ENCODE measurements at regions not wholly inside any gene's neighbourhood (a gene's known extent, or its start where the extent isn't known, plus 50 kb on each side); places are given as distances from the start of the nearest gene placed in this dataset.

- WGBS, 2 donors: 78 to 84% methylated on average over 3 of the region's 3 CpGs
- no peaks in the 10 kb centered on the region for H3K36me3 ChIP-seq
- no peak overlapping the region for H3K4me3 ChIP-seq
- DNase-seq (no peak), ATAC-seq (no peak)
- no peaks in the 10 kb centered on the region for H3K9me3 ChIP-seq
- H3K4me1 ChIP-seq: no peaks in the 10 kb centered on the region
- H3K27me3 ChIP-seq: no peaks in the 10 kb centered on the region
- TF ChIP-seq CTCF (IDR thresholded peaks at IDR 0.05): no peak
- no peak overlapping the region for H3K27ac ChIP-seq
- intact Hi-C loops (cut with DNase I): no loop called here
Observed at GRCh38 chr6:54771968-54772367, 74.6 kb upstream of the FAM83B start.

- H3K36me3 ChIP-seq: no peaks in the 10 kb centered on the region
- ATAC-seq (no peak), DNase-seq (no peak)
- no peaks in the 10 kb centered on the region for H3K27me3 ChIP-seq
- no peak overlapping the region for H3K27ac ChIP-seq
- H3K4me1 ChIP-seq: no peaks in the 10 kb centered on the region
- intact Hi-C loops (cut with DNase I): no loop called here
- H3K9me3 ChIP-seq: no peaks in the 10 kb centered on the region
- WGBS, 2 donors: 76 to 78% methylated on average over 2 of the region's 2 CpGs
- TF ChIP-seq CTCF (IDR thresholded peaks at IDR 0.05): no peak
- H3K4me3 ChIP-seq: no peak overlapping the region
Observed at GRCh38 chr6:54772610-54773009, 74.0 kb upstream of the FAM83B start.

GRCh38 chr6:54775576-54775975 lies 71.0 kb upstream of the FAM83B start:
- WGBS, 2 donors: 59 to 60% methylated on average over 1 of the region's 1 CpG
- TF ChIP-seq CTCF (IDR thresholded peaks at IDR 0.05): no peak

GRCh38 chr6:54776891-54777290 lies 69.7 kb upstream of the FAM83B start:
- ATAC-seq (no peak), DNase-seq (no peak)
- WGBS, 2 donors: 92 to 98% methylated on average over 1 of the region's 1 CpG
- Histone ChIP-seq H3K27me3 (no peaks in the 10 kb centered on the region), H3K27ac (no peak overlapping the region), H3K36me3 (no peaks in the 10 kb centered on the region), H3K4me1 (no peaks in the 10 kb centered on the region), H3K9me3 (peaks cover 0 to 3% (median 0%) of the 10 kb centered on the region in 11 donors), H3K4me3 (no peak overlapping the region)
- TF ChIP-seq CTCF (IDR thresholded peaks at IDR 0.05): no peak
- intact Hi-C loops (cut with DNase I): no loop called here

More at GRCh38 chr6:54775576-54775975, 71.0 kb upstream of the FAM83B start:
- no peak for DNase-seq
- intact Hi-C loops (cut with DNase I): no loop called here
- Histone ChIP-seq H3K36me3 (no peaks in the 10 kb centered on the region), H3K4me3 (no peak overlapping the region), H3K9me3 (peaks cover 0 to 3% (median 0%) of the 10 kb centered on the region in 11 donors), H3K4me1 (no peaks in the 10 kb centered on the region), H3K27ac (no peak overlapping the region), H3K27me3 (no peaks in the 10 kb centered on the region)
- ATAC-seq: no peak

GRCh38 chr6:54778731-54779130 lies 67.8 kb upstream of the FAM83B start:
- Histone ChIP-seq H3K4me3 (no peak overlapping the region), H3K36me3 (no peaks in the 10 kb centered on the region), H3K4me1 (no peaks in the 10 kb centered on the region), H3K27me3 (no peaks in the 10 kb centered on the region), H3K27ac (no peak overlapping the region), H3K9me3 (peaks cover 0 to 3% (median 0%) of the 10 kb centered on the region in 11 donors)
- intact Hi-C loops (cut with DNase I): no loop called here
- ATAC-seq (no peak), DNase-seq (no peak)
- no peak for TF ChIP-seq CTCF (IDR thresholded peaks at IDR 0.05)
